Muscle of arm (tissue), 1 donor: ENCODE measurements at regions not wholly inside any gene's neighbourhood (a gene's known extent, or its start where the extent isn't known, plus 50 kb on each side); places are given as distances from the start of the nearest gene placed in this dataset.
"Not testable (repeated sequence)": the region's sequence is repeated elsewhere in the genome, so short reads cannot be mapped to it uniquely, and the experiment has no call there.

ENCODE experiments used
- DNase-seq: peaks from one replicate; pipeline ENCODE4 v3.0.0-alpha.2; 2013

GRCh38 chr1:185435696-185436379 is 118.8 kb upstream of the IVNS1ABP start:
- no peak for DNase-seq

- no peak for DNase-seq
Measured at GRCh38 chr1:185434721-185435120, 117.7 kb upstream of the IVNS1ABP start.

- no peak for DNase-seq
Measured at GRCh38 chr1:185433667-185434066, 116.6 kb upstream of the IVNS1ABP start.

- DNase-seq, result no peak
Measured at GRCh38 chr1:185432948-185433347, 115.9 kb upstream of the IVNS1ABP start.

GRCh38 chr1:185431612-185432011 is 114.6 kb upstream of the IVNS1ABP start:
- no peak for DNase-seq

- DNase-seq, result not testable (repeated sequence)
Measured at GRCh38 chr1:185429668-185430067, 112.6 kb upstream of the IVNS1ABP start.

- no peak for DNase-seq
Measured at GRCh38 chr1:185427776-185428175, 110.7 kb upstream of the IVNS1ABP start.

GRCh38 chr1:185427264-185427663 is 110.2 kb upstream of the IVNS1ABP start:
- peak; percentile 79 for DNase-seq

GRCh38 chr1:185426848-185427247 is 109.8 kb upstream of the IVNS1ABP start:
- peak; percentile 82 for DNase-seq

- DNase-seq, result no peak
Measured at GRCh38 chr1:185425163-185425562, 108.1 kb upstream of the IVNS1ABP start.

GRCh38 chr1:185421485-185422107 is 104.6 kb upstream of the IVNS1ABP start:
- DNase-seq, result no peak

- no peak for DNase-seq
Measured at GRCh38 chr1:185420588-185421081, 103.6 kb upstream of the IVNS1ABP start.

GRCh38 chr1:185419718-185420117 is 102.7 kb upstream of the IVNS1ABP start:
- DNase-seq, result no peak

GRCh38 chr1:185418472-185418871 is 101.4 kb upstream of the IVNS1ABP start:
- no peak for DNase-seq

- DNase-seq, result no peak
Measured at GRCh38 chr1:185412385-185413087, 95.5 kb upstream of the IVNS1ABP start.

- no peak for DNase-seq
Measured at GRCh38 chr1:185409763-185410528, 92.9 kb upstream of the IVNS1ABP start.

- no peak for DNase-seq
Measured at GRCh38 chr1:185409345-185409744, 92.3 kb upstream of the IVNS1ABP start.

GRCh38 chr1:185408700-185409270 is 91.7 kb upstream of the IVNS1ABP start:
- no peak for DNase-seq

GRCh38 chr1:185406691-185407009 is 89.6 kb upstream of the IVNS1ABP start:
- DNase-seq, result no peak

- no peak for DNase-seq
Measured at GRCh38 chr1:185406006-185406690, 89.1 kb upstream of the IVNS1ABP start.

GRCh38 chr1:185404907-185405568 is 88.0 kb upstream of the IVNS1ABP start:
- DNase-seq, result no peak
